GM18858 (cell line): ENCODE measurements at regions not wholly inside any gene's neighbourhood (a gene's known extent, or its start where the extent isn't known, plus 50 kb on each side); places are given as distances from the start of the nearest gene placed in this dataset.
"Not testable (repeated sequence)": the region's sequence is repeated elsewhere in the genome, so short reads cannot be mapped to it uniquely, and the experiment has no call there.

Source experiments
- ATAC-seq: cut with Tn5 transposase; IDR thresholded peaks from one replicate; pipeline ENCODE4 v1.9.1; 2021; ENCODE audit not compliant: unreplicated experiment

- ATAC-seq, result no peak
Observed at GRCh38 chr20:48360342-48360975, 467.3 kb downstream of the PREX1 start.

- no peak for ATAC-seq
Observed at GRCh38 chr20:48359692-48360341, 468.0 kb downstream of the PREX1 start.

GRCh38 chr20:48359055-48359390 is 468.8 kb downstream of the PREX1 start:
- not testable (repeated sequence) for ATAC-seq

DNA sequence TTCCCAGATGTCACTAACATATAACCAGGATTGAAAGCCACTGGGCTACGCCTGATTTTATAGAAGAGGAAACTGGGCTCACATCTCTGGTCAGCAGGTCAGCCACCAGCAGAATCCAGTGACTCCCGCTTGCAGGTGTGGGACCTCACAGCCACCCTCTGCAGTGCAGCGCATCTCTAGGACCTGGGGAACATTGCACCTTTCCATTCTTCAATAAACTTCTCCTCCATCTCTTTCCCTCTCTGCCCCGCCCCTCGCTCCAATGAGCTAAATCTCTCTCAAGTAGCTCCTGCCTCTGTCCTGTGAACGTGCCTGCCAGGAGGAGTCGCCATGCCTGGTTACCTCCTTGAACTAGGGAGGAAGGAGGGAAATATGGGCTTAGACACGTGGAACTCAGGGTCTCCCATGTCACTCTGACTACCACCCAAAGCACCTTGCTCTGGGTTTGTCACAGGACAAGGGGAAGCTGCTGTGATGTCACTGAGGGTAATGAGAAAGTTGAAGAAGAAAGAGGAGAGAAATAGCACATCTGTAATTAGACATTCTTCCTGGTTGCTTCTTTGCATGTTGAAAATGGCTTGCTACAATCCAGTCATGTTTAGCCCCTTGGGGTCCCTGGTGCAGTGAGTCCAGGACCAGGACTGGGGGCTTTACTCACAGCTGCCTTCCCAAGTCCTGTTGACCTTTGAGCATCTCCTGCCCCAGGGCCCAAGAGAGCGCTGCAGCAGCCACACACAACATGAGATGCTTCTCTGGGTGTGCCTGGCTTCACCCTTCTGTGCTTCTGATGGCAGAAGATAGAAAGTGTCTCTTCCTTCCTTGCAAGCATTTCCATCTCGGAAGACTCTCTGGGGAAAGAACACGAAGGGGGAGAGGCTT is 469.4 kb downstream of the PREX1 start:
- ATAC-seq, result no peak

DNA sequence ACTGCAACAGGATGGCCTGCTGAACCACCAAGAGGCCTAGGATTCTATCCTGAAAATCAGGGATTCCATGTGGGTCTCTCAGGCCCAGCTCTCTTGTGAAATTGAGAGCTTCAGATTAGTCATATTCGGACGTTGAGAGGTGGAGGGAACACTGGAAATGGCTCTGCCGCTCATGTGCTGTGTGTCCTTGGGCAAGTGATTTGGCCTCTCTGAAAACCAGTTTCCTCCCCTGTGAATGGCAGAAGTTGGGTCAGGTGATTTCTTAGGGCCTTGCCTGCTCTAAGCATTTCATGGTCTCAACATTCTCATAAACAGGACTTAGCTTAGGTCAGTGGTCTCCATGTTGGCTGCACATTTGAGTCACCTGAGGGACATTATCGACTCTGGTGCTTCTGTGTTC is 470.1 kb downstream of the PREX1 start:
- ATAC-seq, result no peak

GRCh38 chr20:48354903-48355302 is 472.9 kb downstream of the PREX1 start:
- no peak for ATAC-seq

GRCh38 chr20:48354320-48354876 is 473.4 kb downstream of the PREX1 start:
- no peak for ATAC-seq

- no peak for ATAC-seq
Observed at GRCh38 chr20:48352628-48353027, 475.2 kb downstream of the PREX1 start.

DNA sequence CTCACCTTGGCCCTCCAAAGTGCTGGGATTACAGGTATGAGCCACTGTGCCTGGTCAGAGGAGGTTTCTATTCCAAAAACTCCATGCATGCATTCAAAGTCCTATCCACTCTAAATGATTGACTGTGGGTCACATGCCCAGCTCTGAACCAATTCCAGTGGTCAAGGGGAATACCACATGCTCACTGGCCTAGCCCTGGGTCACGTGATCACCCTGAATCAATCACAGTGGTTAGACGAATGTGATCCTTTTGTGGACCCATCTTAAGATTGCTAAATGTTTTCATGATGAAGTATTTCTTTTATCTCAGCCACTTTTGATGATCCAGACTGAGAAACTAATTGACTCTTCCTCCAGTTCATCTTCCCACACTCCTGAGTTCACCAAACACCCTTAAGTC is 475.8 kb downstream of the PREX1 start:
- no peak for ATAC-seq

GRCh38 chr20:48350313-48350988 is 477.3 kb downstream of the PREX1 start:
- no peak for ATAC-seq

DNA sequence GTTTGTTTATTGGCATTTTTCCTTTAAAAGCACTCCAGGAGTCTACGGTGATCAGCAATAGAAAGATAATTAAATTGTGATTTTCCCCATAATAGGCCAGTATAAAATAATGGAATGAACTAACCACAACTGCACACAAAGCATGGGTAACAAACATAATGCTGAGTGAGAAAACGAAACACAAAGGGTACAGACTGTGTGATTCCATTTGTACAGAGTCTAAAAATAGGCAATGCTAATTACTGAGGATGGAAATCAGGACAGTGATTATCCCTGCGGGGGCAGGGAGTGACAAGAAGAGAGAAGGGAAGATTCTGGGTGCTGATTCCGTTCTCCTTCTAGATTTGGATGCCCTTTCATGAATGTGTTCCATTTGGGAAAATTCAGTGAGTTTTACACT is 478.1 kb downstream of the PREX1 start:
- no peak for ATAC-seq

DNA sequence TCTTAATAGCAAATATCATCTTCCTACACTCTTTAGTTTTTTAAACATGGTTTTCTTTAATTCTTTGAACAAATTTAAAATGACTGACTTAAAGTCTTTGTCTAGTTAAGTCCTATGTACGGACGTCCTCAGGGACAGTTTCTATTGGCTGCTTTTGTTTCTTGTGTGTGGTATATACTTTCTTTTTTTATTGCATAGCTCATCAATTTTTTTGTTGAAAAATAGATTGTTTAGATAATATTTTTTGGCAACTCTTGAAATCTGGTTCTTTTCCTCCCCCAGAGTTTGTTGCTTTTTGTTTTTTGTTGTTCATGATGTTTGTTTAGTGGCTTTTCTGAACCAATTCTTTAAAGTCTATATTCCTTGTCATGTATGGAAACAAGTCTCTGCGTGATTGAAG is 479.8 kb downstream of the PREX1 start:
- no peak for ATAC-seq

DNA sequence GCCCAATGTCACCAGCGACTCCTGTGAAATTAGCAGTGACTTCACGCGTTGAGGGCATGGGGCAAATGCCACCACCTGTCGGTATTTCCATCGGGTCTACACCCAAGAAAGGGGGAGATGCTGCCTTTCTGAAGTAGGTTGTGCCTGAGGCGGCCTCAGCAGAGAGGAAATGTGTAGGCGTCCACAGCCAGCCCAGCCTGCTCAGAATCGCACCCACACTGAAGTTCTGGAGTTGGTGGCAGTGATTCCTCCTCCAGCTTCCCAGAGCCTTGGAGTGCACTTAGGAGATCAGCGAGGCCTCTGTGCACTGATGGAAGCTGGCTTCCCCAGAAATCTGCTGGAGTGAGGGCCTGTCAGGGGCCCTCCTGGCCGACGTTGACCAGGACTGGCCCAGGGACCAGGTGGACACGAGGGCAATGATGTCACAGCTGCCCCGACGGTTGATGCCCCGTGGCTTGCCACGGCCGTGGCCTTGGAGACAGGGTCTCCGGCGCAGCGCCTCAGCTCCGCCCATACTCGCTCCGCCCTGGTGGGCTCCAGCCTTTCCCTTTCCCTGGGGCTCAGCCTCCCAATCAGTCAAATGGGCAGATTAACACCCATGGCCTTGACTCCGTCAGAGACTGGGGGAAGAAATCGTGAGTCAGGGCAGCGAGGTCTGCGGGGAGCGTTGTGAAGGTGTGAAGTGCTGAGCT is 484.8 kb downstream of the PREX1 start:
- ATAC-seq, result no peak

DNA sequence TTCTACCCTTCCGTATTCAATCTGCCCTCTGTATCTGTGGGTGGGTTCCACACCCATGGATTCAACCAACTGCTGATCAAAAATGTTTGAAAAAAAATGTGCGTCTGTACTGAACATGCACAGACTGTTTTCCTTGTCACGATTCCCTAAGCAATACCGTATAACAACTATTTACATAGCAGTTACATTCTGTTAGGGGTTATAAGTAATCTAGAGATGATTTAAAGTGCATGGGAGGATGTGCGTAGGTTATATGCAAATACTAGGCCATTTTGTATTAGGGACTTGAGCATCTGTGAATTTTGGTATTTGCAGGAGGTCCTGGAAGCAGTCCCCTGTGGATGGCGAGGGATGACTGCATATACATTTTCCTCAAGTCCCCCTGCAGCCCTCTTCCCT is 486.9 kb downstream of the PREX1 start:
- ATAC-seq, result no peak

GRCh38 chr20:48339986-48340882 is 487.6 kb downstream of the PREX1 start:
- no peak for ATAC-seq

DNA sequence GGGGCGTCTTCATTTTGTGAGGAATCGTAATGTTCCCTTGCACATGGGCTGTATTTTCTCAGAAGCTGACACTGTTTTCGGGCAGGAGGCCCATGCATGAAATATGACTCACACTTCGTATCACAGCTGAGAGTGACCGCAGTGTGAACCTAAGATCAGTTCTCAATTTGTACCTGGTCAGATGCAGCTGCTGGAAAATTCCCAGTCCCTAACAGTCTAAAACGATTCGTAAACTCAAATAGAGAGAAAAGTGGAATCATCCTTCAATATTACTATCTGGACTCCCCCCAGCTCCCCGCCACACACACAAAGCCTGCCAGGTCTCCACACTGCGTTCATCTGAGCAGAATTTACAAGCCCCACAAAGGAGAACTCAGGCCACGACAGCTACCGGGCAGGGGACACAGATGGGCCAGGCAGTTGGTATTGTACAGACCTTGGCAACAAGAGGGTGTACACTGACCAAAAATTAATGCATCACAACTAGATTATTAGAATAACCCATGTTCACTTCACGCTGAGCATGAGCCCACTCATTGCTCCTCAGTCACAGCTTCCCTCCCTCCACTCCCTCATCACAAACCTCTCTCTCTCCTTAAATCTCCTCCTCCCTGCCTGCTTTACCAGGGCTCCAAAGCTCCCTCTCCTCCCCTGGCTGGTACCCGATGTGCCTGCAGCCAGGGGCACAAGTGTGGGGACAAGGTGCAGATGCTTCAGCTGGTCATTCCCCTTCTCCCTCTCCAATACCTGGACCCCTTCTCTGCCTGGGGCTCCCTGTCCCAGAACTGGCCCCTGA is 488.4 kb downstream of the PREX1 start:
- ATAC-seq, result no peak

DNA sequence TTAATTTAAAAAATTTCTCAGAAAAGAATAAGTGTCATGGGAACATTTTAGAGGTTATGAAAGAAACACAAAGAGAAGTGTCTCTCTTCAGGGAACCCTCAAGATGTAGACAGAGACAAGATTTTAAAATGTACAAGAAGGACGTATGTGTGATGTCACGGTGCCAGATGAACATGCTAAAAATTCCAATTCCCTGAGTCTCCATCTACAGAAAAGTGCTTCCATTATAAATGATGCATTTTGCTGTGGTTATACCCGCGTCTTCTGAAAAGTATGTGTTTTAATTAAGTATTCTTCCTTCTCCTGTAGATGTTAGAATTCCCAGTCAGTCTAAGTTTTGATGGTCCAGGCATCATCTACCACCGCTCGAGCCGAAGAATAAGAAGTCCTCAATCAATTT is 489.1 kb downstream of the PREX1 start:
- no peak for ATAC-seq

DNA sequence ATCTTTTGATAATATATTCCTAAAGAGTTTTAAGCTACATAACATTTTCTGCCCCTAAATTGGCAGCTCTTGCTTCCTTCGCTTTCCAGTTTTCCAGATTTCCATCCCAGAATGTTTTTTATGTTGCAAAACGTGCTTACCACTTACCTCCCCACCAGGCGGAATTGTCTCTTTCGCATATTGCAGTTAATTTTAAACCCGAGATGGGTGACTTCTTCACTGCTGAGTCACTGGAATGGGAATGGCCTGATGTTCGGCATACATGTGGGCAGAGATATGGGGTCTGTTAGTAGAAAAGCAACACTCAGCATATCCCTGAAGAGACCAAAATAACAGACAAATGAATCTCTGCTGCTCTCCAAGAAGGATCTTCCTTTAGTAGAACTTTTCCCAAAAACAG is 491.2 kb downstream of the PREX1 start:
- ATAC-seq, result no peak
